K562 (cell line): ENCODE measurements at regions not wholly inside any gene's neighbourhood (a gene's known extent, or its start where the extent isn't known, plus 50 kb on each side); places are given as distances from the start of the nearest gene placed in this dataset.

Experiments
- ARID1B ChIP-seq: fragments of 450-650 bp; IDR thresholded peaks from 2 replicates; pipeline ENCODE4 v1.6.1; 2016; ENCODE audit warnings: antibody characterized with exemption, mild to moderate bottlenecking, inconsistent platforms
- DNMT1 ChIP-seq: fragments of 450-650 bp; IDR thresholded peaks from 2 replicates; pipeline ENCODE4 v1.6.1; 2016; ENCODE audit warnings: antibody characterized with exemption, mild to moderate bottlenecking
- HMBOX1 ChIP-seq: sonication (generic); IDR thresholded peaks from 2 replicates; pipeline ENCODE4 v1.6.1; 2016
- HOMEZ ChIP-seq: fragments of 250-450 bp; sonication (Bioruptor Pico); IDR thresholded peaks from 2 replicates; pipeline ENCODE4 v1.4.0; 2020; ENCODE audit warnings: mild to moderate bottlenecking, moderate library complexity
- MAFF ChIP-seq: IDR thresholded peaks from 2 replicates; pipeline ENCODE4 v1.6.1; 2012; ENCODE audit warnings: low read length, improper control_type of control experiment
- NCOA1 ChIP-seq: fragments of 450-650 bp; IDR thresholded peaks from 2 replicates; pipeline ENCODE4 v1.6.1; 2016; ENCODE audit warnings: low read depth
- NFIX ChIP-seq: fragments of 250-450 bp; sonication (Bioruptor Pico); IDR thresholded peaks from 2 replicates; pipeline ENCODE4 v1.4.0; 2020; ENCODE audit warnings: low read depth, mild to moderate bottlenecking, moderate library complexity
- OTX1 ChIP-seq: fragments of 450-650 bp; formaldehyde crosslinking; IDR thresholded peaks from 2 replicates; pipeline ENCODE4 v1.4.0; 2022; ENCODE audit warnings: mild to moderate bottlenecking
- PHTF2 ChIP-seq: fragments of 250-450 bp; sonication (Bioruptor Pico); IDR thresholded peaks from 2 replicates; pipeline ENCODE4 v1.5.0; 2021; ENCODE audit warnings: mild to moderate bottlenecking
- TEAD4 ChIP-seq, 2 experiments: sonication (generic) in 1 of 2; formaldehyde crosslinking in 1 of 2; IDR thresholded peaks; 2 replicates each; pipeline versions ENCODE4 v1.6.1 to v1.8.0; 2012 to 2022; ENCODE audit warnings: borderline replicate concordance in 1 of 2, inconsistent platforms in 1 of 2, low read length in 1 of 2, mild to moderate bottlenecking in 1 of 2, missing genetic modification reagents in 1 of 2
- TFAM ChIP-seq: fragments of 250-450 bp; sonication (Bioruptor Pico); conservative IDR thresholded peaks from 2 replicates; pipeline ENCODE4 v1.5.0; 2021; ENCODE audit warnings: mild to moderate bottlenecking, moderate library complexity
- TRIM24 ChIP-seq, 2 experiments: fragments of 450-650 bp; IDR thresholded peaks; 2 replicates each; pipeline ENCODE4 v1.6.1; 2016
- ZC3H11A ChIP-seq: IDR thresholded peaks from 2 replicates; pipeline ENCODE4 v1.6.1; 2012; ENCODE audit warnings: low read depth, low read length, improper control_type of control experiment
- ZNF175 ChIP-seq: fragments of 200-800 bp; sonication (Bioruptor generic); IDR thresholded peaks from 2 replicates; pipeline ENCODE4 v1.6.1; 2016; ENCODE audit warnings: low read depth, mild to moderate bottlenecking, missing genetic modification characterization, missing compliant biosample characterization
- ZNF407 ChIP-seq: fragments of 450-650 bp; IDR thresholded peaks from 2 replicates; pipeline ENCODE4 v1.6.1; 2016; ENCODE audit warnings: low read depth
- ZNF436 ChIP-seq: fragments of 250-450, 450-650 bp; sonication (Bioruptor Pico); formaldehyde crosslinking; IDR thresholded peaks from 2 replicates; pipeline ENCODE4 v1.7.0; 2020; ENCODE audit warnings: mild to moderate bottlenecking
- ZNF589 ChIP-seq: fragments of 200-800 bp; sonication (Bioruptor generic); IDR thresholded peaks from 2 replicates; pipeline ENCODE4 v1.6.1; 2016; ENCODE audit warnings: low read depth, missing genetic modification characterization, missing compliant biosample characterization
- ZNF707 ChIP-seq: fragments of 250-450 bp; sonication (Bioruptor Pico); conservative IDR thresholded peaks from 2 replicates; pipeline ENCODE4 v1.8.0; 2022; ENCODE audit warnings: inconsistent platforms, mild to moderate bottlenecking, moderate library complexity

GRCh38 chr1:81030441-81030840 lies 770.3 kb upstream of the ADGRL2 start (continued):
- TF ChIP-seq ZNF175 (CRISPR knock-in tag), result no peak
- no peak for TF ChIP-seq ZNF589 (CRISPR knock-in tag)
- TF ChIP-seq PHTF2, result no peak
- no peak for TF ChIP-seq MAFF
- TF ChIP-seq TFAM, result no peak
- no peak for TF ChIP-seq ARID1B
- TF ChIP-seq ZNF707, result no peak
- TF ChIP-seq TRIM24 (IDR thresholded peaks at IDR 0.05), result no peak
- TF ChIP-seq ZNF407, result no peak
- TF ChIP-seq OTX1, result no peak
- TF ChIP-seq DNMT1, result no peak
- TF ChIP-seq ZC3H11A, result no peak
- TF ChIP-seq HMBOX1, result no peak
- no peak for TF ChIP-seq NFIX (CRISPR knock-in tag)
- no peak for TF ChIP-seq HOMEZ (CRISPR knock-in tag)
- TF ChIP-seq NCOA1, result no peak
- no peak for TF ChIP-seq TEAD4 (IDR thresholded peaks at IDR 0.05; ENCODE audit: low read length)
- TF ChIP-seq TEAD4 (CRISPR knock-in tag; IDR thresholded peaks at IDR 0.05; ENCODE audit: borderline replicate concordance), result no peak
- TF ChIP-seq ZNF436, result no peak
